Spleen (tissue), 11 donors: ENCODE measurements at regions not wholly inside any gene's neighbourhood (a gene's known extent, or its start where the extent isn't known, plus 50 kb on each side); places are given as distances from the start of the nearest gene placed in this dataset.
"Not testable (repeated sequence)": the region's sequence is repeated elsewhere in the genome, so short reads cannot be mapped to it uniquely, and the experiment has no call there.

Experiments
- DNase-seq: peaks from one replicate; pipeline ENCODE4 v3.0.0-alpha.2; 2020
- H3K27ac ChIP-seq, 8 donors: fragments of 200-600 bp; sonication (generic) in 7 of 8; 1 replicate in 4 of 8; 2 replicates in 4 of 8; pipeline versions ENCODE4 v1.5.0 to v1.8.0; 2016 to 2021; ENCODE audit warnings: inconsistent platforms in 4 of 8, mild to moderate bottlenecking in 4 of 8, moderate library complexity in 1 of 8
- H3K27me3 ChIP-seq, 7 donors: fragments of 200-600 bp; sonication (generic) in 6 of 7; replicated peaks in 1 of 7; 1 replicate in 4 of 7; 2 replicates in 3 of 7; pipeline versions ENCODE4 v1.5.0 to v1.8.0; 2016 to 2021; ENCODE audit warnings: inconsistent platforms in 3 of 7, mild to moderate bottlenecking in 1 of 7
- H3K36me3 ChIP-seq, 6 donors: fragments of 200-600 bp; sonication (generic) in 5 of 6; 1 replicate in 4 of 6; 2 replicates in 2 of 6; pipeline versions ENCODE4 v1.5.0 to v1.8.0; 2016 to 2021; ENCODE audit warnings: inconsistent platforms in 2 of 6
- H3K4me1 ChIP-seq, 6 donors: fragments of 200-600 bp; sonication (generic) in 5 of 6; 1 replicate in 3 of 6; 2 replicates in 3 of 6; pipeline versions ENCODE4 v1.5.0 to v1.8.0; 2016 to 2021; ENCODE audit warnings: inconsistent platforms in 3 of 6
- H3K4me3 ChIP-seq, 8 donors: fragments of 200-600 bp; sonication (generic) in 7 of 8; 1 replicate in 4 of 8; 2 replicates in 4 of 8; pipeline versions ENCODE4 v1.5.0 to v1.8.0; 2016 to 2021; ENCODE audit warnings: inconsistent platforms in 4 of 8, mild to moderate bottlenecking in 4 of 8, moderate library complexity in 2 of 8
- H3K9me3 ChIP-seq, 8 donors: fragments of 200-600 bp; sonication (generic) in 7 of 8; 1 replicate in 4 of 8; 2 replicates in 4 of 8; pipeline versions ENCODE4 v1.5.0 to v1.8.0; 2016 to 2021; ENCODE audit warnings: inconsistent platforms in 4 of 8
- POLR2A ChIP-seq, 3 donors: fragments of 450-650 bp; IDR thresholded peaks; one replicate each; pipeline ENCODE4 v1.5.1; 2017; ENCODE audit warnings: antibody characterized with exemption in 3 of 3, mild to moderate bottlenecking in 1 of 3
- POLR2AphosphoS5 ChIP-seq, 3 donors: sonication (generic); formaldehyde crosslinking; IDR thresholded peaks; one replicate each; pipeline ENCODE4 v1.5.1; 2017; ENCODE audit warnings: antibody characterized with exemption in 3 of 3
- WGBS, 5 donors: extraction: QIAGEN DNeasy Blood & Tissue Kit in 3 of 5; methylation state at CpG; one replicate each; pipeline versions ENCODE4 v1.1.5 to v1.1.7; 2013 to 2018; 5-methylcytosine and 5-hydroxymethylcytosine counted together
- intact Hi-C: fragments of 100-400 bp; cut with DNase I; formaldehyde crosslinking; loops from one replicate; pipeline ENCODE4 v1.15.0; 2023; ENCODE audit warnings: low total_unique reads
- TF ChIP-seq, protein P1 (sequence below), 11 experiments: fragments of 200-600 bp in 7 of 11; fragments of 450-650 bp in 4 of 11; sonication (generic) in 4 of 11; IDR thresholded peaks in 8 of 11; conservative IDR thresholded peaks in 3 of 11; 1 replicate in 7 of 11; 2 replicates in 4 of 11; pipeline versions ENCODE4 v1.4.0 to v1.8.0; 2016 to 2021; ENCODE audit warnings: antibody characterized with exemption in 11 of 11, inconsistent platforms in 4 of 11, mild to moderate bottlenecking in 1 of 11
- donor health status: healthy with polysubstance abuse.
- donor health status: DM: no; HTN: no; CAD: no; lungs with moderate emphysema.
- donor health status: DM: no; HTN: no; CAD: no.
- donor health status: Bipolar disorder and iron deficiency.
- donor health status: healthy.
- donor health status: DM: no; HTN: no; CAD: no.
- donor health status: DM: yes; HTN: yes; CAD: no.

- TF ChIP-seq POLR2A (IDR thresholded peaks at IDR 0.05) (no peak), POLR2AphosphoS5 (IDR thresholded peaks at IDR 0.05) (no peak)
- TF ChIP-seq, protein P1, sequence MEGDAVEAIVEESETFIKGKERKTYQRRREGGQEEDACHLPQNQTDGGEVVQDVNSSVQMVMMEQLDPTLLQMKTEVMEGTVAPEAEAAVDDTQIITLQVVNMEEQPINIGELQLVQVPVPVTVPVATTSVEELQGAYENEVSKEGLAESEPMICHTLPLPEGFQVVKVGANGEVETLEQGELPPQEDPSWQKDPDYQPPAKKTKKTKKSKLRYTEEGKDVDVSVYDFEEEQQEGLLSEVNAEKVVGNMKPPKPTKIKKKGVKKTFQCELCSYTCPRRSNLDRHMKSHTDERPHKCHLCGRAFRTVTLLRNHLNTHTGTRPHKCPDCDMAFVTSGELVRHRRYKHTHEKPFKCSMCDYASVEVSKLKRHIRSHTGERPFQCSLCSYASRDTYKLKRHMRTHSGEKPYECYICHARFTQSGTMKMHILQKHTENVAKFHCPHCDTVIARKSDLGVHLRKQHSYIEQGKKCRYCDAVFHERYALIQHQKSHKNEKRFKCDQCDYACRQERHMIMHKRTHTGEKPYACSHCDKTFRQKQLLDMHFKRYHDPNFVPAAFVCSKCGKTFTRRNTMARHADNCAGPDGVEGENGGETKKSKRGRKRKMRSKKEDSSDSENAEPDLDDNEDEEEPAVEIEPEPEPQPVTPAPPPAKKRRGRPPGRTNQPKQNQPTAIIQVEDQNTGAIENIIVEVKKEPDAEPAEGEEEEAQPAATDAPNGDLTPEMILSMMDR (IDR thresholded peaks at IDR 0.05 in 8 of 11, conservative IDR thresholded peaks at IDR 0.05 in 3 of 11): no peak
- H3K27ac ChIP-seq: no peak overlapping the region
- DNase-seq: no peak
- no peak overlapping the region for H3K4me3 ChIP-seq
- H3K27me3 ChIP-seq: peaks cover 0 to 23% (median 0%) of the 10 kb centered on the region in 7 donors
- peaks cover 0 to 3% (median 0%) of the 10 kb centered on the region in 8 donors for H3K9me3 ChIP-seq
- peaks cover 0 to 25% (median 6%) of the 10 kb centered on the region in 6 donors for H3K4me1 ChIP-seq
- intact Hi-C loops: no loop called here
- no peaks in the 10 kb centered on the region for H3K36me3 ChIP-seq
- WGBS, 5 donors: 91 to 96% (median 95%) methylated on average over 5 of the region's 5 CpGs
Measured at GRCh38 chr9:14989811-14990210, 79.6 kb upstream of the FREM1 start.

GRCh38 chr9:14989336-14989735 lies 79.1 kb upstream of the FREM1 start:
- 88 to 95% (median 93%) methylated on average over 7 of the region's 7 CpGs for WGBS, 5 donors
- DNase-seq, intact Hi-C loops, H3K9me3 ChIP-seq, H3K27ac ChIP-seq, H3K36me3 ChIP-seq, H3K4me3 ChIP-seq: not testable (repeated sequence)
- Histone ChIP-seq H3K27me3 (peaks cover 0 to 23% (median 0%) of the 10 kb centered on the region in 7 donors), H3K4me1 (peaks cover 0 to 23% (median 6%) of the 10 kb centered on the region in 6 donors)

GRCh38 chr9:14987858-14988257 lies 77.6 kb upstream of the FREM1 start:
- H3K27ac ChIP-seq: no peak overlapping the region
- intact Hi-C loops: no loop called here
- peaks cover 0 to under 1% (median 0%) of the 10 kb centered on the region in 8 donors for H3K9me3 ChIP-seq
- H3K4me1 ChIP-seq: peaks cover 0 to 8% (median 0%) of the 10 kb centered on the region in 6 donors
- no peak overlapping the region for H3K4me3 ChIP-seq
- no peak for DNase-seq
- peaks cover 0 to 9% (median 0%) of the 10 kb centered on the region in 7 donors for H3K27me3 ChIP-seq
- TF ChIP-seq POLR2A (IDR thresholded peaks at IDR 0.05): no peak
- TF ChIP-seq POLR2AphosphoS5 (IDR thresholded peaks at IDR 0.05): no peak
- TF ChIP-seq, protein P1 (IDR thresholded peaks at IDR 0.05 in 8 of 11, conservative IDR thresholded peaks at IDR 0.05 in 3 of 11): no peak
- 74 to 89% (median 88%) methylated on average over 1 of the region's 1 CpG for WGBS, 5 donors
- no peaks in the 10 kb centered on the region for H3K36me3 ChIP-seq

- H3K27ac ChIP-seq: no peak overlapping the region
- no peaks in the 10 kb centered on the region for H3K9me3 ChIP-seq
- H3K4me3 ChIP-seq: no peak overlapping the region
- WGBS, 5 donors: 86 to 94% (median 87%) methylated on average over 1 of the region's 1 CpG
- H3K4me1 ChIP-seq: no peaks in the 10 kb centered on the region
- peaks cover 0 to 8% (median 0%) of the 10 kb centered on the region in 7 donors for H3K27me3 ChIP-seq
- no peak for TF ChIP-seq POLR2AphosphoS5 (IDR thresholded peaks at IDR 0.05)
- TF ChIP-seq, protein P1 (IDR thresholded peaks at IDR 0.05 in 8 of 11, conservative IDR thresholded peaks at IDR 0.05 in 3 of 11): no peak
- TF ChIP-seq POLR2A (IDR thresholded peaks at IDR 0.05): no peak
- DNase-seq: no peak
- H3K36me3 ChIP-seq: no peaks in the 10 kb centered on the region
- intact Hi-C loops: no loop called here
Measured at GRCh38 chr9:14985419-14985818, 75.2 kb upstream of the FREM1 start.

DNA sequence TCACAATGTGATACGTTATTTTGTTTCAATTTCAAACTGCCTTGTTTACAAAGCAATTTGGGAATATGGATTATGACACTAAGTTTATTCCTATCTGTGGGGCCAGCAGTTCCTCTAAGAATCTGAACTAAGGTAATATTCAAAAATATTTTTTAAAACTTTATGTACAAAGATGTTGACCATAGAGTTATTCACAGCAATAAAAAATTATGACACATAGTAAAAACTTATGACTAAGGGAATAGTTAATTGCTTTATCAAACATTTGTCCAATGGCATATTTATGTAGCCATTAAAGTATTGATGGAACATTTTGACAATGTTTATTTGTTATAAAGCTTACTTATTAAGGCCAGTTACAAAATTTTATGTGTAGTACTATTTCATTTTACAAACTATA lies 73.4 kb upstream of the FREM1 start:
- no peak for DNase-seq
- no peak overlapping the region for H3K27ac ChIP-seq
- no peaks in the 10 kb centered on the region for H3K27me3 ChIP-seq
- intact Hi-C loops: no loop called here
- WGBS, 5 donors: 74 to 89% (median 82%) methylated on average over 1 of the region's 1 CpG
- no peak for TF ChIP-seq POLR2AphosphoS5 (IDR thresholded peaks at IDR 0.05)
- TF ChIP-seq, protein P1 (IDR thresholded peaks at IDR 0.05 in 8 of 11, conservative IDR thresholded peaks at IDR 0.05 in 3 of 11): no peak
- no peak for TF ChIP-seq POLR2A (IDR thresholded peaks at IDR 0.05)
- H3K9me3 ChIP-seq: peaks cover 0 to 2% (median 0%) of the 10 kb centered on the region in 8 donors
- H3K4me1 ChIP-seq: no peaks in the 10 kb centered on the region
- no peaks in the 10 kb centered on the region for H3K36me3 ChIP-seq
- H3K4me3 ChIP-seq: no peak overlapping the region
